Keratinocyte (primary cell): ENCODE measurements at regions not wholly inside any gene's neighbourhood (a gene's known extent, or its start where the extent isn't known, plus 50 kb on each side); places are given as distances from the start of the nearest gene placed in this dataset.

Experiments used
- DNase-seq: peaks from one replicate; pipeline ENCODE4 v3.0.0-alpha.2; 2011; ENCODE audit warnings: low read depth, missing footprints, low spot score
- FAIRE-seq: peaks from 2 replicates; lab custom pipeline; 2011; peaks lifted over from hg19 to GRCh38; lab: Jason Lieb, UNC
- H2AFZ ChIP-seq: 2 replicates; pipeline ENCODE4 v1.6.0; 2012; ENCODE audit warnings: low read length, control low read depth, inconsistent platforms; ENCODE audit not compliant: control insufficient read depth
- H3K27ac ChIP-seq: 2 replicates; pipeline ENCODE4 v1.5.1; 2011; ENCODE audit warnings: low read length; ENCODE audit not compliant: control insufficient read depth, insufficient read depth
- H3K27me3 ChIP-seq: 3 replicates; pipeline ENCODE4 v1.6.0; 2011; ENCODE audit warnings: low read length; ENCODE audit not compliant: control insufficient read depth, insufficient read depth; ENCODE audit errors: extremely low read depth
- H3K36me3 ChIP-seq, 2 experiments: 2 replicates in 1 of 2; 3 replicates in 1 of 2; pipeline ENCODE4 v1.5.1; 2011; ENCODE audit warnings: low read length in 2 of 2, mild to moderate bottlenecking in 1 of 2; ENCODE audit not compliant: control insufficient read depth in 2 of 2, insufficient read depth in 2 of 2; ENCODE audit errors: extremely low read depth in 1 of 2
- H3K4me1 ChIP-seq: 3 replicates; pipeline ENCODE4 v1.5.1; 2011; ENCODE audit warnings: low read length; ENCODE audit not compliant: control insufficient read depth, insufficient read depth; ENCODE audit errors: extremely low read depth
- H3K4me2 ChIP-seq: 3 replicates; pipeline ENCODE4 v1.6.0; 2011; ENCODE audit warnings: low read depth, low read length; ENCODE audit not compliant: control insufficient read depth, insufficient read depth; ENCODE audit errors: extremely low read depth
- H3K4me3 ChIP-seq, 3 experiments: fragments of 200-600 bp in 1 of 3; sonication (generic) in 1 of 3; 2 replicates in 2 of 3; 3 replicates in 1 of 3; pipeline ENCODE4 v1.5.1; 2011 to 2016; ENCODE audit warnings: low read length in 3 of 3, mild to moderate bottlenecking in 3 of 3, control low read depth in 2 of 3, inconsistent platforms in 1 of 3, low read depth in 1 of 3, mixed read lengths in 1 of 3, mixed run types in 1 of 3, moderate library complexity in 1 of 3; ENCODE audit not compliant: control insufficient read depth in 2 of 3, insufficient read depth in 2 of 3; ENCODE audit errors: extremely low read depth in 1 of 3
- H3K79me2 ChIP-seq: 2 replicates; pipeline ENCODE4 v1.6.0; 2012; ENCODE audit warnings: low read length; ENCODE audit not compliant: control insufficient read depth, insufficient read depth
- H3K9ac ChIP-seq: 3 replicates; pipeline ENCODE4 v1.6.0; 2011; ENCODE audit warnings: low read length; ENCODE audit not compliant: control insufficient read depth, insufficient read depth; ENCODE audit errors: extremely low read depth
- H3K9me1 ChIP-seq: 3 replicates; pipeline ENCODE4 v1.6.0; 2011; ENCODE audit warnings: low read length; ENCODE audit not compliant: control insufficient read depth, insufficient read depth; ENCODE audit errors: extremely low read depth
- H3K9me3 ChIP-seq: 2 replicates; pipeline ENCODE4 v1.5.1; 2012; ENCODE audit warnings: low read depth, low read length; ENCODE audit not compliant: control insufficient read depth
- H4K20me1 ChIP-seq: 3 replicates; pipeline ENCODE4 v1.6.0; 2011; ENCODE audit warnings: low read length; ENCODE audit not compliant: control insufficient read depth, insufficient read depth; ENCODE audit errors: extremely low read depth
- EZH2 ChIP-seq: IDR thresholded peaks from one replicate; pipeline ENCODE4 v1.6.1; 2012; ENCODE audit warnings: inconsistent platforms, mild to moderate bottlenecking, low read length, moderate library complexity
- dilution Hi-C: fragments of 300-500 bp; cut with MboI; formaldehyde crosslinking; loops from one replicate; pipeline ENCODE4 v1.7.0; 2020; ENCODE audit warnings: low sequenced_read_pairs; ENCODE audit not compliant: extremely low pct_ligation_motif_present
- TF ChIP-seq, protein P1 (sequence below), 3 experiments: IDR thresholded peaks in 1 of 3; conservative IDR thresholded peaks in 1 of 3; optimal IDR thresholded peaks in 1 of 3; 2 replicates in 2 of 3; 3 replicates in 1 of 3; pipeline versions ENCODE3 to v1.5.1; 2011; ENCODE audit warnings: low read length in 3 of 3, mild to moderate bottlenecking in 3 of 3, moderate library complexity in 2 of 3, control low read depth in 1 of 3, inconsistent platforms in 1 of 3; ENCODE audit not compliant: insufficient read depth in 2 of 3; ENCODE audit errors: extremely low read depth in 1 of 3

- FAIRE-seq (peak; percentile 17), DNase-seq (peak; percentile 11)
- no peak overlapping the region for H3K4me2 ChIP-seq
- no peak overlapping the region for H2AFZ ChIP-seq
- no peaks in the 10 kb centered on the region for H4K20me1 ChIP-seq
- H3K4me3 ChIP-seq = no peak overlapping the region
- no peak overlapping the region for H3K27ac ChIP-seq
- no peaks in the 10 kb centered on the region for H3K9me1 ChIP-seq
- H3K9me3 ChIP-seq = peaks cover 2% of the 10 kb centered on the region
- no peak for TF ChIP-seq EZH2
- TF ChIP-seq, protein P1, sequence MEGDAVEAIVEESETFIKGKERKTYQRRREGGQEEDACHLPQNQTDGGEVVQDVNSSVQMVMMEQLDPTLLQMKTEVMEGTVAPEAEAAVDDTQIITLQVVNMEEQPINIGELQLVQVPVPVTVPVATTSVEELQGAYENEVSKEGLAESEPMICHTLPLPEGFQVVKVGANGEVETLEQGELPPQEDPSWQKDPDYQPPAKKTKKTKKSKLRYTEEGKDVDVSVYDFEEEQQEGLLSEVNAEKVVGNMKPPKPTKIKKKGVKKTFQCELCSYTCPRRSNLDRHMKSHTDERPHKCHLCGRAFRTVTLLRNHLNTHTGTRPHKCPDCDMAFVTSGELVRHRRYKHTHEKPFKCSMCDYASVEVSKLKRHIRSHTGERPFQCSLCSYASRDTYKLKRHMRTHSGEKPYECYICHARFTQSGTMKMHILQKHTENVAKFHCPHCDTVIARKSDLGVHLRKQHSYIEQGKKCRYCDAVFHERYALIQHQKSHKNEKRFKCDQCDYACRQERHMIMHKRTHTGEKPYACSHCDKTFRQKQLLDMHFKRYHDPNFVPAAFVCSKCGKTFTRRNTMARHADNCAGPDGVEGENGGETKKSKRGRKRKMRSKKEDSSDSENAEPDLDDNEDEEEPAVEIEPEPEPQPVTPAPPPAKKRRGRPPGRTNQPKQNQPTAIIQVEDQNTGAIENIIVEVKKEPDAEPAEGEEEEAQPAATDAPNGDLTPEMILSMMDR (optimal IDR thresholded peaks at IDR 0.05 in 1 of 3, IDR thresholded peaks at IDR 0.05 in 1 of 3, conservative IDR thresholded peaks at IDR 0.05 in 1 of 3; ENCODE audit: extremely low read depth in 1 of 3, insufficient read depth in 2 of 3, low read length in 3 of 3) = peak; percentile 70 to 93 (median 88)
- peaks cover 7% of the 10 kb centered on the region for H3K27me3 ChIP-seq
- H3K79me2 ChIP-seq = no peaks in the 10 kb centered on the region
- H3K9ac ChIP-seq = no peak overlapping the region
- no peaks in the 10 kb centered on the region for H3K36me3 ChIP-seq
- dilution Hi-C loops = no loop called here
- peaks cover 3% of the 10 kb centered on the region for H3K4me1 ChIP-seq
Observed at GRCh38 chr6:137589067-137589848, 95.1 kb upstream of the OLIG3 start.

- Histone ChIP-seq H3K9me3 (peaks cover 2% of the 10 kb centered on the region), H3K36me3 (no peaks in the 10 kb centered on the region), H3K79me2 (no peaks in the 10 kb centered on the region), H3K27me3 (peaks cover 7% of the 10 kb centered on the region), H2AFZ (no peak overlapping the region), H3K4me1 (peaks cover 3% of the 10 kb centered on the region), H3K9ac (no peak overlapping the region), H3K27ac (no peak overlapping the region), H3K9me1 (no peaks in the 10 kb centered on the region), H3K4me3 (no peak overlapping the region), H4K20me1 (no peaks in the 10 kb centered on the region), H3K4me2 (no peak overlapping the region)
- dilution Hi-C loops = no loop called here
- no peak for TF ChIP-seq EZH2
- TF ChIP-seq, protein P1 (optimal IDR thresholded peaks at IDR 0.05 in 1 of 3, IDR thresholded peaks at IDR 0.05 in 1 of 3, conservative IDR thresholded peaks at IDR 0.05 in 1 of 3; ENCODE audit: extremely low read depth in 1 of 3, insufficient read depth in 2 of 3, low read length in 3 of 3) = no peak
- FAIRE-seq (no peak), DNase-seq (no peak)
Observed at GRCh38 chr6:137590684-137591083, 96.5 kb upstream of the OLIG3 start.
